OCI-LY7 (cell line): ENCODE measurements at regions not wholly inside any gene's neighbourhood (a gene's known extent, or its start where the extent isn't known, plus 50 kb on each side); places are given as distances from the start of the nearest gene placed in this dataset.

Experiments used
- BruUV-seq: library from RNA; stranded (reverse); fragments of 400-500 nt; replicated peaks from 2 replicates; lab custom pipeline; 2021; lab: Mats Ljungman, UMichigan
- CTCF ChIA-PET: fragments of 300-600 bp; sonication (Branson Sonifier 250); formaldehyde crosslinking; loops from one replicate; lab custom pipeline; 2022; ENCODE audit warnings: antibody characterized with exemption; ENCODE audit not compliant: unreplicated experiment; lab: Charles Lee
- POLR2A ChIA-PET: fragments of 300-600 bp; sonication (Branson Sonifier 250); formaldehyde crosslinking; loops from one replicate; lab custom pipeline; 2022; ENCODE audit warnings: antibody characterized with exemption; lab: Charles Lee
- DNase-seq: peaks from one replicate; pipeline ENCODE4 v3.0.0-alpha.2; 2015; ENCODE audit warnings: low spot score
- H2AFZ ChIP-seq: fragments of 200-600 bp; sonication (generic), shearing (Covaris generic); 2 replicates; pipeline ENCODE4 v1.6.1; 2014; ENCODE audit warnings: mild to moderate bottlenecking, antibody characterized with exemption, low read length, moderate library complexity
- H3K27ac ChIP-seq: fragments of 200-600 bp; sonication (generic); 2 replicates; pipeline ENCODE4 v1.5.1; 2014; ENCODE audit warnings: mixed run types, low read depth, mild to moderate bottlenecking, moderate library complexity, low read length, inconsistent platforms; ENCODE audit not compliant: poor library complexity, severe bottlenecking
- H3K36me3 ChIP-seq: fragments of 200-600 bp; sonication (generic); 2 replicates; pipeline ENCODE4 v1.6.1; 2014; ENCODE audit warnings: mild to moderate bottlenecking, antibody characterized with exemption, low read length, moderate library complexity, mixed read lengths; ENCODE audit not compliant: insufficient read depth
- H3K4me1 ChIP-seq: fragments of 200-600 bp; sonication (generic); 2 replicates; pipeline ENCODE4 v1.5.1; 2014; ENCODE audit warnings: mild to moderate bottlenecking, low read length; ENCODE audit not compliant: insufficient read depth, poor library complexity, severe bottlenecking
- H3K4me2 ChIP-seq: fragments of 200-600 bp; sonication (generic); 2 replicates; pipeline ENCODE4 v1.6.1; 2014; ENCODE audit warnings: mild to moderate bottlenecking, low read length
- H3K4me3 ChIP-seq: fragments of 200-600 bp; sonication (generic); 2 replicates; pipeline ENCODE4 v1.5.1; 2014; ENCODE audit warnings: mild to moderate bottlenecking, low read depth, low read length; ENCODE audit not compliant: poor library complexity, severe bottlenecking
- H3K79me2 ChIP-seq: fragments of 200-600 bp; sonication (generic); 2 replicates; pipeline ENCODE4 v1.6.1; 2016; ENCODE audit warnings: low read depth, mild to moderate bottlenecking, low read length, moderate library complexity, mixed read lengths; ENCODE audit not compliant: insufficient read depth
- H3K9me2 ChIP-seq: fragments of 200-600 bp; sonication (generic); 2 replicates; pipeline ENCODE4 v1.6.1; 2016; ENCODE audit warnings: mild to moderate bottlenecking, low read length, mixed read lengths; ENCODE audit not compliant: insufficient read depth
- H3K9me3 ChIP-seq: fragments of 200-600 bp; sonication (generic); 2 replicates; pipeline ENCODE4 v1.6.1; 2014; ENCODE audit warnings: mild to moderate bottlenecking, mixed run types, low read length, mixed read lengths
- H4K20me1 ChIP-seq: fragments of 200-600 bp; sonication (generic); 2 replicates; pipeline ENCODE4 v1.6.1; 2014; ENCODE audit warnings: mild to moderate bottlenecking, antibody characterized with exemption, low read length, moderate library complexity, mixed read lengths; ENCODE audit not compliant: insufficient read depth
- EZH2phosphoT487 ChIP-seq: fragments of 200-600 bp; sonication (generic); IDR thresholded peaks from 2 replicates; pipeline ENCODE4 v1.6.1; 2018; ENCODE audit warnings: low read depth, borderline replicate concordance, mild to moderate bottlenecking, mixed run types, antibody characterized with exemption, low read length, moderate library complexity, mixed read lengths
- intact Hi-C: fragments of 100-400 bp; cut with micrococcal nuclease; formaldehyde crosslinking; loops from one replicate; pipeline ENCODE4 v1.10.0; 2022; ENCODE audit not compliant: unreplicated experiment
- TF ChIP-seq, protein P1 (sequence below): fragments of 200-600 bp; sonication (generic); conservative IDR thresholded peaks from 2 replicates; pipeline ENCODE4 v1.5.1; 2014; ENCODE audit warnings: mild to moderate bottlenecking, antibody characterized with exemption, low read length, moderate library complexity, mixed read lengths

DNA sequence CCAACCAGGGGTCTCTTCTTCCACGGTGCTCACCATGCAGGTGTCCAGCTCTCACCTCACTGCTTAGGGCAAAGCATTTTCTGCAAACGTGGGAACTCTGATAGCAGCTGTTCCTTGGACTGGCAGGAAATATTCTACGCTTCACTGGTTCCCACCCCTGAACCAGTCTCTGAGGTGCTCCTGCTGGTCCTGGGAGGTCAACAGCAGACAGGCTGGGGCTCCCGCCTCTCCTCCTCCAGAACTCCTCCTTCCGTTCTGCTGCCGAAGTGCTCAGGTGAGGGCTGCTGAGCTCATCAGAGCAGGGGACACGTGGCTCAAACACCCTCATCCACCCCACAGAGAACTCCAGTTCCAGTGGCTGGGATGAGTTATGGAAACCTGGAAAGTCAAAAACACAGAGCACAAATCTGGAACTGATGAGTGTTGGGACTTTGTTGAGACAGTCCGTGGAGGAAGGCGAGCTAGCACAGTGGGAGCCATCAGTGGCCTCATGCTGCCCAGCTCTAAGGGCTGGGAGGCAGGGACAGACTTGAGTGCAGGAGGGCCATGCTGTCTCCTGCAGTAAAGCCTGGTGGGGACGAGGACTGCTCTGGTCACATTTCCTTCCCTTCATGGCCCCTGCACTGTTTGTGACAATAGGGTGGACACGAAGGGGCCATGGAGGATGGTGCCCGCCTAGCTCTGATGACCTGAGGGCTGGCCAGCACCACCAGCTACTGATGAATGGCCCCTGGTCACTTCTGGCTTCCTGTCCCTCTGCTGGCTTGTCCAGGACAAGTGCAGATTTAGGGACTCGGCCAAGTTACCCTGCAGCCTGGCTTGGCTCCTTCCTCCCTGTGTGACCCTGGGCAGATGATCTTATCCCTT, 137.8 kb downstream of the KLF13 start:
- Histone ChIP-seq H3K27ac (peak overlapping the region; percentile 57), H2AFZ (peak overlapping the region; percentile 56; the same call in 1 of the 2 replicates), H3K4me1 (peaks cover 78% of the 10 kb centered on the region), H3K79me2 (no peaks in the 10 kb centered on the region), H3K4me2 (peak overlapping the region; percentile 60), H3K36me3 (no peaks in the 10 kb centered on the region), H3K9me3 (no peaks in the 10 kb centered on the region), H3K9me2 (no peaks in the 10 kb centered on the region), H3K4me3 (peak overlapping the region; percentile 18), H4K20me1 (no peaks in the 10 kb centered on the region)
- no peak for TF ChIP-seq EZH2phosphoT487
- TF ChIP-seq, protein P1, sequence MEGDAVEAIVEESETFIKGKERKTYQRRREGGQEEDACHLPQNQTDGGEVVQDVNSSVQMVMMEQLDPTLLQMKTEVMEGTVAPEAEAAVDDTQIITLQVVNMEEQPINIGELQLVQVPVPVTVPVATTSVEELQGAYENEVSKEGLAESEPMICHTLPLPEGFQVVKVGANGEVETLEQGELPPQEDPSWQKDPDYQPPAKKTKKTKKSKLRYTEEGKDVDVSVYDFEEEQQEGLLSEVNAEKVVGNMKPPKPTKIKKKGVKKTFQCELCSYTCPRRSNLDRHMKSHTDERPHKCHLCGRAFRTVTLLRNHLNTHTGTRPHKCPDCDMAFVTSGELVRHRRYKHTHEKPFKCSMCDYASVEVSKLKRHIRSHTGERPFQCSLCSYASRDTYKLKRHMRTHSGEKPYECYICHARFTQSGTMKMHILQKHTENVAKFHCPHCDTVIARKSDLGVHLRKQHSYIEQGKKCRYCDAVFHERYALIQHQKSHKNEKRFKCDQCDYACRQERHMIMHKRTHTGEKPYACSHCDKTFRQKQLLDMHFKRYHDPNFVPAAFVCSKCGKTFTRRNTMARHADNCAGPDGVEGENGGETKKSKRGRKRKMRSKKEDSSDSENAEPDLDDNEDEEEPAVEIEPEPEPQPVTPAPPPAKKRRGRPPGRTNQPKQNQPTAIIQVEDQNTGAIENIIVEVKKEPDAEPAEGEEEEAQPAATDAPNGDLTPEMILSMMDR, result no peak
- ChIA-PET CTCF (interaction anchor here (0.6 kb wide), 2 partner anchors 77 to 201 kb away, joined by 3 read pairs; no protein-coding TSS in a partner anchor), POLR2A (interaction anchor here (0.7 to 2.8 kb wide), 3 partner anchors 10 to 22 kb away, joined by 4 to 15 read pairs (median 8); no protein-coding TSS in a partner anchor)
- intact Hi-C loops, result no loop called here
- DNase-seq, result peak; percentile 55
- BruUV-seq, result no TSS peak

DNA sequence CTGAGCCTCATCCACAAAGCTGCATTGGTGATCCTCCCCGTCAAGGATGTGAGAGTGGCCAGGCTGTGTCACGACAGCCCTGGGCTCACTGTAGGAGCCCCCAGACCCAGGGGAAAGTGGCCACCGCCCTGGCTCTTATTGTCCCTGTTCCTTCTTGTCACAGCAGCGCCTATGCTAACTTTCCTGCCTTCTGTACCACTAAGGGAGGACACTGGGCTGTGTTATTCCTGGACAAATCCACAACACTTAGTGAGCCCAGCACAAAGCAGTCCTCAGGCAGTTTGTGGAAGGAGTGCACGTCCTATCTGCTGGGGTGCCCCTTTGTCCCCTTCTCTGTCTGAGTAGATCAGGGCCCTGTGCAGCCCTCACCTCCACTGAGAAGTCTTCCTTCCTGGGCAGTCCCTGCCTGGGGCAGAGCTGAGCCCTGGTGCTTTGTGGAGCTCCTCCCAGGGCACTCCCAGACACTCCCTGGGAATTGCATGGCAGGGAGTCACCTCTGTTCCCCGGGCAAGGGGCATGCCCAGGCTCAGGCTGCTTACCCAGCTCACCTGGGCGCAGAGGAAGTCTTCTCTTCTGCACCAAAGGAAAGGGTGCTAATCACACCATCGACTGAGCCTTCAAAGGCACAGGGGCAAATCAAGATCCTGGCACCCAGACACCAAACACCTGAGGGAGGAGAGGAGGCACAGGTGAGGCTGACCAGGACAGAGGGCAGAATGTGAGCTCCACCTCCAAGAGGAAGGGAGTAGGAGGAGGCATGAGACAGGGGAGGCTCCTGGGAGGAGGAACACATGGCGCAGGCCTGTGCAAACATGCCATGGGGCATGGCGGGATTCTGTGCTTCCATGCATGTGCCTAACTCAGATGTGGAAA, 138.7 kb downstream of the KLF13 start:
- Histone ChIP-seq H3K9me2 (no peaks in the 10 kb centered on the region), H3K4me3 (no peak overlapping the region), H3K79me2 (no peaks in the 10 kb centered on the region), H2AFZ (no peak overlapping the region), H3K9me3 (no peaks in the 10 kb centered on the region), H3K4me2 (peak overlapping the region; percentile 60; the same call in 1 of the 2 replicates), H3K4me1 (peaks cover 71% of the 10 kb centered on the region), H3K36me3 (no peaks in the 10 kb centered on the region), H4K20me1 (no peaks in the 10 kb centered on the region), H3K27ac (no peak overlapping the region)
- intact Hi-C loops, result no loop called here
- BruUV-seq, result no TSS peak
- ChIA-PET POLR2A (interaction anchor here (0.6 to 2.8 kb wide), 4 partner anchors 9 to 308 kb away, joined by 3 to 15 read pairs (median 6); no protein-coding TSS in a partner anchor), CTCF (no interaction called here)
- no peak for DNase-seq
- no peak for TF ChIP-seq EZH2phosphoT487
- TF ChIP-seq, protein P1, result no peak
